GM10248 (cell line): ENCODE measurements at regions not wholly inside any gene's neighbourhood (a gene's known extent, or its start where the extent isn't known, plus 50 kb on each side); places are given as distances from the start of the nearest gene placed in this dataset.

Source experiments
- CTCF ChIA-PET: fragments of 300-600 bp; sonication (Branson Sonifier 250); formaldehyde crosslinking; extraction: SDS; loops from one replicate; lab custom pipeline; 2021; ENCODE audit warnings: antibody characterized with exemption; lab: Yijun Ruan, JAX
- POLR2A ChIA-PET: fragments of 350-650 bp; sonication (Branson Sonifier 250); formaldehyde crosslinking; extraction: SDS; loops from one replicate; lab custom pipeline; 2020; ENCODE audit warnings: antibody characterized with exemption; lab: Yijun Ruan, JAX
- DNase-seq: peaks from one replicate; pipeline ENCODE4 v3.0.0; 2012; ENCODE audit errors: extremely low spot score
- TF ChIP-seq, protein P1 (sequence below): IDR thresholded peaks from 2 replicates; pipeline ENCODE4 v1.5.1; 2012; ENCODE audit warnings: mild to moderate bottlenecking, low read depth; ENCODE audit errors: extremely low read depth, missing control alignments, control extremely low read depth

DNA sequence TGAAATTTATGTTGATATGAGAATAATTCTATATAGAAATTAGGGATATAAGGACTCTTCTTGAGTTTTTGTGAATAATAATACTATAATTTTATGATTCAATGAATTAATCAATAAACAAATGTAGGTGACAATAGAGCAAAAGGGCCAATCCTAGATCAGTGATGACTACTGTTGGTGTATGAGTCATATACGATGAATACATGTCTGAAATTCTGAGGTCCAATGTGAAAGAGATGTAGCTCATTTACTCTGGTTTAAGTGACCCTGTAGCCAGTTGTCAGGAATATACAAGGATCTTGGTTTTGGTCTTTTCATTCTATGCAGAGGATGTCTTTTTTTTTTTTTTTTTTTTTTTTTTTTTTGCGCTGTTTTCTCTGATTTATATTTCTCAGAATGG, 72.1 kb upstream of the RTL1 start:
- POLR2A ChIA-PET: no interaction called here
- TF ChIP-seq, protein P1, sequence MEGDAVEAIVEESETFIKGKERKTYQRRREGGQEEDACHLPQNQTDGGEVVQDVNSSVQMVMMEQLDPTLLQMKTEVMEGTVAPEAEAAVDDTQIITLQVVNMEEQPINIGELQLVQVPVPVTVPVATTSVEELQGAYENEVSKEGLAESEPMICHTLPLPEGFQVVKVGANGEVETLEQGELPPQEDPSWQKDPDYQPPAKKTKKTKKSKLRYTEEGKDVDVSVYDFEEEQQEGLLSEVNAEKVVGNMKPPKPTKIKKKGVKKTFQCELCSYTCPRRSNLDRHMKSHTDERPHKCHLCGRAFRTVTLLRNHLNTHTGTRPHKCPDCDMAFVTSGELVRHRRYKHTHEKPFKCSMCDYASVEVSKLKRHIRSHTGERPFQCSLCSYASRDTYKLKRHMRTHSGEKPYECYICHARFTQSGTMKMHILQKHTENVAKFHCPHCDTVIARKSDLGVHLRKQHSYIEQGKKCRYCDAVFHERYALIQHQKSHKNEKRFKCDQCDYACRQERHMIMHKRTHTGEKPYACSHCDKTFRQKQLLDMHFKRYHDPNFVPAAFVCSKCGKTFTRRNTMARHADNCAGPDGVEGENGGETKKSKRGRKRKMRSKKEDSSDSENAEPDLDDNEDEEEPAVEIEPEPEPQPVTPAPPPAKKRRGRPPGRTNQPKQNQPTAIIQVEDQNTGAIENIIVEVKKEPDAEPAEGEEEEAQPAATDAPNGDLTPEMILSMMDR: no peak
- CTCF ChIA-PET: no interaction called here
- DNase-seq: no peak

DNA sequence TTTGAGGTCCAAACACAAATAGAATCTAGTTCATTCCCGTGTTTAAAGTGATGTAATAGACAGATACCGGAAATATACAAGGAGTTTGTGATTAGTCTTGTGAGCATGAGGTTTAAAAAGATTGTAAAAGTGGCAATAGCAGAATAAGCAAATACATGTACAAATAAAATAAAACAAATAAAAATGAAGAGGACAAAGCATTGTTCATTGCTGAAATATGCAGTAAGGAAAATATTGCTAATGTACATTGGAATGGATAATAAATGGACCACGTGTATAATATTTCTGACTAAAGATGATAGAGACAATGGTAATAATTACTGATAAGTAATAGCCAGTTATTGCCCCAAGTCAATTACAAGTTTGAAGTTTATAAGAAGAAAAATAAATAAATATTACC, 75.6 kb upstream of the RTL1 start:
- TF ChIP-seq, protein P1: no peak
- ChIA-PET CTCF (no interaction called here), POLR2A (no interaction called here)
- no peak for DNase-seq

DNA sequence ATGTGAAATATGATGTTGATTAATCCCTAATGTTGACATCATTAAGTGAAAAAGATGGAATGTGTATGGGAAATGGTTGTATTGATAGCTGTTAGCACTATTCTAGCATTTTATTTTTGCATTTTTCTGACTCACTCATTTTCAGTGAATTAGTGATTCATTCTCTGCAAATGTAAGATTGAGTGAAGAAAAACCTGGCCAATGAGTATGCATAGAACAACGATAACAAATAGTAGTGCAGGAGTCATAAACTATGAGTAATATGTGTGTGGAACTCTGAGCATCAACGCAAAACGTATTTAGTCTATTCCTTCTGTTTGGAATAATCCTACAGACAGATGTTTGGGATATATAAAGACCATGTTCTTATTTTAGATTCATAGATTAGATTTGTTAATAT, 76.3 kb upstream of the RTL1 start:
- TF ChIP-seq, protein P1: no peak
- DNase-seq: no peak
- ChIA-PET POLR2A (no interaction called here), CTCF (no interaction called here)

DNA sequence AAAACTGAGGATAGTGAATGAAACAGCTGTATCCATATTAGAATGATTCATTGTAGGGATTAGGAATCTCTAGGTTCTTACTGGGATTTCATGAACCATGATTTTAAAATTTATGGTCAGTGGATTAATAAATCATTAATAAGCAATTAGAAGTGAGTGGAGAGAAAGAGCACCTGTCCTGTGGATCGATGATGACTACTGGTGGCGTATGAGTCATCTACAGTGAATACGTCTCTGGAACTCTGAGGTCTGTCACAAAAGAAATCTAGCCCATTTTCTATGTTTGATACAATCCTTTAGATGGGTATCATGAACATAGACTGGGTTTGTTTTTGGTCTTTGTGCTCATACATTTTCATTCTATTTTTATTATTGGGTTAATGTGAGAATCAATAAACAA, 77.3 kb upstream of the RTL1 start:
- TF ChIP-seq, protein P1: no peak
- ChIA-PET POLR2A (no interaction called here), CTCF (no interaction called here)
- DNase-seq: no peak

DNA sequence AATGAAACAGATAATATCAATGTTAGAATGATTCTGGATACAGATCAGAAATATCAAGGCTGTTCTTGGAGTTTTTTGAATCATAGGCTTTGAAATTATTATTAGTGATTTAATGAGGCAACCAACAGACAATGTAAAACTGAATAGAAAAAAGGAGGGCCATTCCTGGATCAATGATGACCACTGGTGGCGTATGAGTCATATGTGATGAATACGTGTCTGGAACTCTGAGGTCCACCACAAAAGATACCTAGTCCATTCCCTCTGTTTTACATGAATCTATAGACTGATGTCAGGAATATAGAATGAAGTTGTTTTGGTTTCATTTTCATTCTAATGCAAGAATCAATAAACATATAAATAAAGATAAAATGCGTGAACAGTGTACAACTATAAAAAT, 78.3 kb upstream of the RTL1 start:
- ChIA-PET POLR2A (no interaction called here), CTCF (no interaction called here)
- no peak for DNase-seq
- TF ChIP-seq, protein P1: no peak

DNA sequence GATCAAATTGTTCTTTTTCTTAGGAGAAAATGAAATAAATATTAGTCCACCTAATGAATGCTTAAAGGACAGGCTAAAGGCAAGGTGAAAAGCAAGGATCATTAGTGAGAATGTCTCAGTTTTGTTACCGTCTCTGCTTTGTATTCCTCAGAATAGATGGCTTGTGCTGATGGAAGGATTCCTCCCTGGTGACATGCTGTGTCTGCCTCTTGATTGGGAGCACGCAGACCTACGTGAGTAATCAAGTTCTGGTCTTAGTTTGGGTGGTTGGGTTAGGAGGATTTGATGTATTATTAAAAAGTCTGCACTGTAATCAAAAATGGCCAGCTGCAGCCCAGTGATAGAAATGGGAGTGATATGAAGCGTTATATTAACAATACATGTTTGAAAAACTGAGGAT, 78.8 kb upstream of the RTL1 start:
- ChIA-PET CTCF (no interaction called here), POLR2A (no interaction called here)
- TF ChIP-seq, protein P1: no peak
- no peak for DNase-seq

DNA sequence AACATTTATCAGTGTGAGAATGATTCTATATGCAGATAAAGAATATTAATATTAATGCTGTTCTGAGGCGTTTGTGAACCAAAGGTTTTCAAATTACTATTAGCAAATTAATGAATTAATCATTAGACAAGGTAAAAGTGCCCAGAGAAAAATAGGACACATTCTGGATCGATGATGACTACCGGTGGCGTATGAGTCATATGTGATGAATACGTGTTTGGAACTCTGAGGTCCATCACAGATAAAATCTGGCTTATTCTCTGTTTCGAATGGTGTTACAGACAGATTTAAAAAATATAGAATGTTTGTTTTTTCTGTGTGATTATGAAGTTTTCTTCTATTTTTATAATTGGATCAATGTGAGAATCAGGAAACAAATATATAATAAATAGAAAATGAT, 79.2 kb upstream of the RTL1 start:
- DNase-seq: no peak
- TF ChIP-seq, protein P1: no peak
- ChIA-PET CTCF (no interaction called here), POLR2A (no interaction called here)
